Colonic mucosa (tissue), 4 donors: ENCODE measurements at regions not wholly inside any gene's neighbourhood (a gene's known extent, or its start where the extent isn't known, plus 50 kb on each side); places are given as distances from the start of the nearest gene placed in this dataset.

ENCODE experiments used
- DNase-seq: peaks from one replicate; pipeline ENCODE4 v3.0.0-alpha.2; 2020
- H3K27ac ChIP-seq: fragments of 200-600 bp; one replicate; pipeline ENCODE4 v1.8.0; 2021
- H3K27me3 ChIP-seq: fragments of 200-600 bp; one replicate; pipeline ENCODE4 v1.8.0; 2021
- H3K36me3 ChIP-seq: fragments of 200-600 bp; one replicate; pipeline ENCODE4 v1.8.0; 2021
- H3K4me1 ChIP-seq: fragments of 200-600 bp; one replicate; pipeline ENCODE4 v1.8.0; 2021; ENCODE audit warnings: mild to moderate bottlenecking
- H3K4me3 ChIP-seq: fragments of 200-600 bp; one replicate; pipeline ENCODE4 v1.8.0; 2021
- H3K9ac ChIP-seq, 2 donors: one replicate each; pipeline ENCODE4 v1.7.0; 2013; ENCODE audit warnings: control low read depth in 2 of 2, low read depth in 2 of 2, low read length in 2 of 2
- H3K9me3 ChIP-seq: fragments of 200-600 bp; one replicate; pipeline ENCODE4 v1.8.0; 2021
- intact Hi-C: fragments of 100-400 bp; cut with DNase I; formaldehyde crosslinking; loops from one replicate; pipeline ENCODE4 v1.14.1; 2022
- TF ChIP-seq, protein P1 (sequence below): fragments of 200-600 bp; IDR thresholded peaks from one replicate; pipeline ENCODE4 v1.8.0; 2022; ENCODE audit warnings: antibody characterized with exemption, mild to moderate bottlenecking
- donor health status: healthy.
- donor health status: DM: no; HTN: no; CAD: no.
- donor health status: DM: no; HTN: no; CAD: no.

- intact Hi-C loops, result no loop called here
- Histone ChIP-seq H3K4me1 (no peaks in the 10 kb centered on the region), H3K9ac (no peak overlapping the region), H3K4me3 (no peak overlapping the region), H3K9me3 (no peaks in the 10 kb centered on the region), H3K27me3 (no peaks in the 10 kb centered on the region), H3K36me3 (no peaks in the 10 kb centered on the region), H3K27ac (no peak overlapping the region)
- TF ChIP-seq, protein P1, sequence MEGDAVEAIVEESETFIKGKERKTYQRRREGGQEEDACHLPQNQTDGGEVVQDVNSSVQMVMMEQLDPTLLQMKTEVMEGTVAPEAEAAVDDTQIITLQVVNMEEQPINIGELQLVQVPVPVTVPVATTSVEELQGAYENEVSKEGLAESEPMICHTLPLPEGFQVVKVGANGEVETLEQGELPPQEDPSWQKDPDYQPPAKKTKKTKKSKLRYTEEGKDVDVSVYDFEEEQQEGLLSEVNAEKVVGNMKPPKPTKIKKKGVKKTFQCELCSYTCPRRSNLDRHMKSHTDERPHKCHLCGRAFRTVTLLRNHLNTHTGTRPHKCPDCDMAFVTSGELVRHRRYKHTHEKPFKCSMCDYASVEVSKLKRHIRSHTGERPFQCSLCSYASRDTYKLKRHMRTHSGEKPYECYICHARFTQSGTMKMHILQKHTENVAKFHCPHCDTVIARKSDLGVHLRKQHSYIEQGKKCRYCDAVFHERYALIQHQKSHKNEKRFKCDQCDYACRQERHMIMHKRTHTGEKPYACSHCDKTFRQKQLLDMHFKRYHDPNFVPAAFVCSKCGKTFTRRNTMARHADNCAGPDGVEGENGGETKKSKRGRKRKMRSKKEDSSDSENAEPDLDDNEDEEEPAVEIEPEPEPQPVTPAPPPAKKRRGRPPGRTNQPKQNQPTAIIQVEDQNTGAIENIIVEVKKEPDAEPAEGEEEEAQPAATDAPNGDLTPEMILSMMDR, result no peak
- DNase-seq, result no peak
Measured at GRCh38 chr12:38016602-38017001, 300.0 kb upstream of the ALG10B start.

DNA sequence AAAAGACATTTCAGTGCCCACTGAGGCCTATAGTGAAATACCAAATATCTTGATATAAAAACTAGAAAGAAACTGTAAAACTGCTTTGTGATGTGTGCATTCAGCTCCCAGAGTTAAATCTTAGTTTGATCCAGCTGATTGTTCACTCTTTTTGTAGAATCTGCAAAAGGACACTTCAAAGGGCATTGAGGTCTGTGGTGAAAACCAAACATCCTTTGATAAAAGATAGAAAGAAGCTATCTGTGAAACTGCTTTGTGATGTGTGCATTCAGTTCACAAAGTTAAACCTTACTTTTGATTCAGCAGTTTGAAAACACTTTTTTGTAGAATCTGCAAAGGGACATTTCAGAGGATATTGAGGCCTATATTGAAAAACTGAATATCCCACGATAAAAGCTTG is 290.7 kb upstream of the ALG10B start:
- no peak overlapping the region for H3K4me3 ChIP-seq
- no peaks in the 10 kb centered on the region for H3K27me3 ChIP-seq
- intact Hi-C loops, result no loop called here
- H3K4me1 ChIP-seq, result no peaks in the 10 kb centered on the region
- no peak for DNase-seq
- no peak overlapping the region for H3K27ac ChIP-seq
- no peaks in the 10 kb centered on the region for H3K9me3 ChIP-seq
- TF ChIP-seq, protein P1, result no peak
- no peak overlapping the region for H3K9ac ChIP-seq
- no peaks in the 10 kb centered on the region for H3K36me3 ChIP-seq

GRCh38 chr12:38053113-38053512 is 263.5 kb upstream of the ALG10B start:
- no peaks in the 10 kb centered on the region for H3K36me3 ChIP-seq
- H3K27ac ChIP-seq, result no peak overlapping the region
- H3K4me3 ChIP-seq, result no peak overlapping the region
- no peaks in the 10 kb centered on the region for H3K4me1 ChIP-seq
- DNase-seq, result no peak
- intact Hi-C loops, result loop anchor here (10.0 kb wide), 1 partner anchor 262 kb away; the partner anchor contains the start of gene ALG10B
- no peaks in the 10 kb centered on the region for H3K27me3 ChIP-seq
- no peaks in the 10 kb centered on the region for H3K9me3 ChIP-seq
- TF ChIP-seq, protein P1, result no peak
- no peak overlapping the region for H3K9ac ChIP-seq

DNA sequence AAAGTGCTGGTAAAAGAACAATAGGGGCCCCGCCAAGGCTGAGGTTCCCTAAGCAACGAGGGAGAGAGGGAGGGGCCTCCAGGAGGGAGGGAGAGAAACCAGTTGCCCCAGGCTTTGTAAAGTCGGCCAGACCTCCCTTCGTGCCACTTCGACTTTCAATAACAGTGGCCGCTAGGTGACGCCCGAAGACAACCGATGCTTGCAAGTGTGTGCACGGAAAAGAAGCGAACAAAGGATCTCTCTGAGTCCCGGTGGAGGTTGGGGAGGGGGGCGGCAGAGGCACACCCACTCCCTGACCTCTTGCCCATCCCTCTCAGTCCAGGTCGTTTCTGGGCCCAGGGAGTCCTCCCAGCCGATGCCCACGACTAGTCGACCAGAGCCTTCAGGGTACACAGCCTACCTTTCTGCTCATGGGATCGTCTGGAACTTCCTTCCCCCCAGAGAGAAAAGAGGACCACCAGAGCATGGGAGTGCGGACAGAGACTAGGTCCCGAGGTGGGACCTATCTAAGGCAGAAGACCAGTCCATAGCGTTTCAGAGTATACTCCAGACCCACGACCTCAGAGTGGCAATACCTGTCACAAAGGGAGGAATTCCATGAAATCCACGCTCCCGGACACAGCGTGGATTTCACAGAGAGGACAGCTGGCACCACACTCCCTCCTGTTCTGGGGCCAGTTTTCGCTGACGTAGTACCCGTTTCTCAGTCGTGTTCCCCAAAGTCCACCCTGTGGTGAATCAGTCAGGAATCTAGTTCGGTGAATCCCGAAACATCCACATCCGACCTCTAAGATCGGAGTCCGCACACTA is 262.7 kb upstream of the ALG10B start:
- intact Hi-C loops, result loop anchor here (10.0 kb wide), 1 partner anchor 261 kb away; the partner anchor contains the start of gene ALG10B
- Histone ChIP-seq H3K36me3 (no peaks in the 10 kb centered on the region), H3K27ac (no peak overlapping the region), H3K4me1 (no peaks in the 10 kb centered on the region), H3K9ac (no peak overlapping the region), H3K4me3 (no peak overlapping the region), H3K9me3 (no peaks in the 10 kb centered on the region), H3K27me3 (no peaks in the 10 kb centered on the region)
- DNase-seq, result peak; percentile 48
- TF ChIP-seq, protein P1, result peak; percentile 24

DNA sequence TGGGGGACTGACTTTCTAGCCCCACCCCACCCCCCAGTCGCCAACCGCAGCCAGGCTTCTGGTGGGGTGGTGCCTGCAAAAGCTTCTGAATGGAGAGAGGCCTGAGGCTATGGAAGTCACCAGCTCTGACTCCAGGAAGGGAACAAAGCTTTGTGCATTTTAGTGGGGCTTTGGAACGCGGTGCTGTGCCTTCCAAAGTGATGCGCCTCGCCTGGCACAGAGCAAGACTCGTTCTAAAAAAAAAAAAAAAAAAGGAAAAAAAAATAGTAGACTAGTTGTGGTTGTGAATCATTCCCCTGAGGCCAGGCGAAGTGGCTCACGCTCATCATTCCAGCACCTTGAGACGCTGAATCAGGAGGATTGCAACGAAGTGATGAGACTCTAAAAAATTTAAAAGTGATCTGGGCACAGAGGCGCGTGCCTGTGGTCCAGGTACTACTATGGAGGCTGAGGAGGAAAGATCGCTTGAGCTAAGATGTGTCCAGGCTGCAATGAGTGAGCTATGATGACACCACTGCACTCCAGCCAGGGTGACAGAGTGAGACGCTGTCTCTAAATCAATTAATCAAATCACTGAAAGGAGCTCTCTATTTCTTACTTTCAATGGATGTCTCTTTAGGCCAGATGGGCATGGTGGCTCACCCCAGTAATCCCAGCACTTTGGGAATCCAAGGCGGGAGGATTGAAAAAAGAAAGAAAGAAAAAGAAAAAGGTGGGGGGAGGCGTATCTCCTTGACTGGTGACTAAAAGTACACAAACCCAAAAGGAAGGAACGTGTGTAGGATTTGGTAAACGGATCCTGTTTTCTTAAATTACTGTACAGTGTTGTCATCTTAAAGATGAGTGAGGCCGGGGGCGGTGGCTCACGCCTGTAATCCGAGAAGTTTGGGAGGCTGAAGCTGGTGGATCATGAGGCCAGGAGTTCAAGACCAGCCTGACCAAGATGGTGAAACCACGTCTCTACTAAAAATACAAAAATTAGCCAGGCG is 259.6 kb upstream of the ALG10B start:
- no peak for DNase-seq
- intact Hi-C loops, result loop anchor here (10.0 kb wide), 1 partner anchor 258 kb away; the partner anchor contains the start of gene ALG10B
- H3K27ac ChIP-seq, result no peak overlapping the region
- H3K36me3 ChIP-seq, result no peaks in the 10 kb centered on the region
- H3K9ac ChIP-seq, result no peak overlapping the region
- no peaks in the 10 kb centered on the region for H3K9me3 ChIP-seq
- TF ChIP-seq, protein P1, result no peak
- H3K4me1 ChIP-seq, result no peaks in the 10 kb centered on the region
- H3K27me3 ChIP-seq, result no peaks in the 10 kb centered on the region
- no peak overlapping the region for H3K4me3 ChIP-seq
